IMR-90 (cell line): ENCODE measurements at regions not wholly inside any gene's neighbourhood (a gene's known extent, or its start where the extent isn't known, plus 50 kb on each side); places are given as distances from the start of the nearest gene placed in this dataset.

Experiments
- ATAC-seq: fragments of 200-7000 bp; cut with Tn5 transposase; 2 replicates; pipeline ENCODE4 v1.9.1; 2020; ENCODE audit warnings: low read depth, mild to moderate bottlenecking, moderate library complexity
- BruUV-seq: library from RNA; stranded (reverse); fragments of 400-500 nt; replicated peaks from 2 replicates; lab custom pipeline; 2021; lab: Mats Ljungman, UMichigan
- CTCF ChIA-PET: fragments of 300-600 bp; formaldehyde crosslinking; extraction: SDS; loops from one replicate; lab custom pipeline; 2021; ENCODE audit warnings: antibody characterized with exemption; lab: Yijun Ruan, JAX
- POLR2A ChIA-PET: fragments of 300-600 bp; sonication (Branson Sonifier 250); formaldehyde crosslinking; loops from one replicate; lab custom pipeline; 2022; ENCODE audit warnings: antibody characterized with exemption; ENCODE audit not compliant: unreplicated experiment; lab: Charles Lee
- DNase-seq: peaks from one replicate; pipeline ENCODE4 v3.0.0; 2013
- H2AFZ ChIP-seq: replicated peaks from 2 replicates; pipeline ENCODE3; 2013; ENCODE audit warnings: low read length, mild to moderate bottlenecking; ENCODE audit not compliant: poor library complexity
- H2AK5ac ChIP-seq: 2 replicates; pipeline ENCODE4 v1.6.1; 2013; ENCODE audit warnings: low read depth, low read length, inconsistent platforms
- H2AK9ac ChIP-seq: replicated peaks from 2 replicates; pipeline ENCODE3; 2013; ENCODE audit warnings: mild to moderate bottlenecking, low read depth, low read length, moderate library complexity; ENCODE audit not compliant: poor library complexity
- H2BK120ac ChIP-seq: 2 replicates; pipeline ENCODE4 v1.6.1; 2013; ENCODE audit warnings: low read depth, low read length, inconsistent platforms
- H2BK15ac ChIP-seq: 3 replicates; pipeline ENCODE4 v1.6.1; 2013; ENCODE audit warnings: low read depth, low read length, inconsistent platforms
- H2BK20ac ChIP-seq: 2 replicates; pipeline ENCODE4 v1.6.1; 2013; ENCODE audit warnings: low read depth, mild to moderate bottlenecking, inconsistent platforms, low read length, moderate library complexity
- H2BK5ac ChIP-seq: 2 replicates; pipeline ENCODE4 v1.6.1; 2013; ENCODE audit warnings: mild to moderate bottlenecking, low read depth, low read length, inconsistent platforms; ENCODE audit not compliant: poor library complexity, severe bottlenecking
- H3K14ac ChIP-seq: replicated peaks from 2 replicates; pipeline ENCODE4 v1.6.1; 2013; ENCODE audit warnings: low read depth, low read length, inconsistent platforms
- H3K18ac ChIP-seq: 2 replicates; pipeline ENCODE4 v1.6.1; 2013; ENCODE audit warnings: low read depth, low read length, control low read depth
- H3K23ac ChIP-seq: 2 replicates; pipeline ENCODE4 v1.6.1; 2013; ENCODE audit warnings: low read depth, low read length, inconsistent platforms
- H3K27ac ChIP-seq: 2 replicates; pipeline ENCODE4 v1.5.1; 2013; ENCODE audit warnings: mild to moderate bottlenecking, control low read depth, low read length; ENCODE audit not compliant: insufficient read depth
- H3K27me3 ChIP-seq: 2 replicates; pipeline ENCODE4 v1.6.1; 2013; ENCODE audit warnings: low read length; ENCODE audit not compliant: control insufficient read depth, insufficient read depth
- H3K36me3 ChIP-seq: 2 replicates; pipeline ENCODE4 v1.6.1; 2013; ENCODE audit warnings: low read length, mixed read lengths; ENCODE audit not compliant: control insufficient read depth, insufficient read depth
- H3K4ac ChIP-seq: 2 replicates; pipeline ENCODE4 v1.6.1; 2013; ENCODE audit warnings: low read depth, low read length, inconsistent platforms
- H3K4me1 ChIP-seq: 2 replicates; pipeline ENCODE4 v1.6.1; 2013; ENCODE audit warnings: low read length, mixed read lengths; ENCODE audit not compliant: control insufficient read depth, insufficient read depth
- H3K4me2 ChIP-seq: 2 replicates; pipeline ENCODE4 v1.6.1; 2013; ENCODE audit warnings: low read depth, mild to moderate bottlenecking, control low read depth, low read length, moderate library complexity
- H3K4me3 ChIP-seq: 2 replicates; pipeline ENCODE4 v1.5.1; 2013; ENCODE audit warnings: low read depth, mild to moderate bottlenecking, control low read depth, low read length, moderate library complexity; ENCODE audit not compliant: insufficient read depth
- H3K56ac ChIP-seq: 2 replicates; pipeline ENCODE4 v1.6.1; 2013; ENCODE audit warnings: low read length, inconsistent platforms; ENCODE audit not compliant: insufficient read depth; ENCODE audit errors: extremely low read depth
- H3K79me1 ChIP-seq, 2 experiments: 2 replicates each; pipeline ENCODE4 v1.6.1; 2013; ENCODE audit warnings: low read length in 2 of 2, inconsistent platforms in 1 of 2, low read depth in 1 of 2
- H3K9ac ChIP-seq: 2 replicates; pipeline ENCODE4 v1.6.1; 2013; ENCODE audit warnings: low read depth, low read length, control low read depth
- H3K9me1 ChIP-seq: 2 replicates; pipeline ENCODE4 v1.6.1; 2013; ENCODE audit warnings: low read length, inconsistent platforms; ENCODE audit not compliant: insufficient read depth
- H3K9me3 ChIP-seq: 2 replicates; pipeline ENCODE4 v1.6.1; 2013; ENCODE audit warnings: low read length; ENCODE audit not compliant: control insufficient read depth, insufficient read depth
- H4K20me1 ChIP-seq: 2 replicates; pipeline ENCODE4 v1.6.1; 2013; ENCODE audit warnings: low read length, inconsistent platforms; ENCODE audit not compliant: insufficient read depth
- H4K5ac ChIP-seq: 2 replicates; pipeline ENCODE4 v1.6.1; 2013; ENCODE audit warnings: mild to moderate bottlenecking, low read depth, low read length, control low read depth
- H4K8ac ChIP-seq, 2 experiments: 2 replicates each; pipeline ENCODE4 v1.6.1; 2013; ENCODE audit warnings: low read depth in 2 of 2, low read length in 2 of 2, control low read depth in 1 of 2, inconsistent platforms in 1 of 2
- H4K91ac ChIP-seq: 2 replicates; pipeline ENCODE4 v1.6.1; 2013; ENCODE audit warnings: low read depth, low read length, inconsistent platforms; ENCODE audit not compliant: insufficient read depth
- FOS ChIP-seq: fragments of 150-350 bp; IDR thresholded peaks from 2 replicates; pipeline ENCODE4 v1.6.1; 2016; ENCODE audit warnings: low read depth, low read length
- MAZ ChIP-seq: IDR thresholded peaks from 2 replicates; pipeline ENCODE4 v1.6.1; 2012; ENCODE audit warnings: low read depth, mild to moderate bottlenecking, low read length, improper control_type of control experiment, moderate library complexity, borderline replicate concordance
- RCOR1 ChIP-seq: IDR thresholded peaks from 2 replicates; pipeline ENCODE4 v1.6.1; 2012; ENCODE audit warnings: mild to moderate bottlenecking, low read length, improper control_type of control experiment; ENCODE audit not compliant: insufficient replicate concordance
- RFX5 ChIP-seq: IDR thresholded peaks from 2 replicates; pipeline ENCODE4 v1.8.0; 2012; ENCODE audit warnings: low read depth, mild to moderate bottlenecking, low read length, moderate library complexity
- SMC3 ChIP-seq: fragments of 150-350 bp; IDR thresholded peaks from 2 replicates; pipeline ENCODE4 v1.6.1; 2016; ENCODE audit warnings: low read depth, mild to moderate bottlenecking, antibody characterized with exemption, low read length, moderate library complexity
- USF2 ChIP-seq: fragments of 150-350 bp; IDR thresholded peaks from 2 replicates; pipeline ENCODE4 v1.6.1; 2017; ENCODE audit warnings: mild to moderate bottlenecking, antibody characterized with exemption, low read length, low read depth
- WGBS, 2 experiments: methylation state at CpG; one replicate each; pipeline versions ENCODE4 v1.1.5 to v1.1.7; 2013; ENCODE audit warnings: missing lambda C conversion rate in 2 of 2; ENCODE audit not compliant: insufficient read length in 1 of 2; ENCODE audit errors: extremely low coverage in 2 of 2; 5-methylcytosine and 5-hydroxymethylcytosine counted together
- dilution Hi-C: fragments of 300-500 bp; cut with HindIII; formaldehyde crosslinking; loops from one replicate; pipeline ENCODE4 v1.14.3; 2018; ENCODE audit warnings: low sequenced_read_pairs; ENCODE audit not compliant: unreplicated experiment
- in situ Hi-C: fragments of 300-500 bp; cut with MboI; formaldehyde crosslinking; loops from 3 replicates; pipeline ENCODE4 v1.14.3; 2019; ENCODE audit warnings: low sequenced_read_pairs, inconsistent platforms, mixed read lengths
- intact Hi-C: fragments of 100-400 bp; cut with micrococcal nuclease; formaldehyde crosslinking; loops from 2 replicates; pipeline ENCODE4 v1.10.0; 2022

DNA sequence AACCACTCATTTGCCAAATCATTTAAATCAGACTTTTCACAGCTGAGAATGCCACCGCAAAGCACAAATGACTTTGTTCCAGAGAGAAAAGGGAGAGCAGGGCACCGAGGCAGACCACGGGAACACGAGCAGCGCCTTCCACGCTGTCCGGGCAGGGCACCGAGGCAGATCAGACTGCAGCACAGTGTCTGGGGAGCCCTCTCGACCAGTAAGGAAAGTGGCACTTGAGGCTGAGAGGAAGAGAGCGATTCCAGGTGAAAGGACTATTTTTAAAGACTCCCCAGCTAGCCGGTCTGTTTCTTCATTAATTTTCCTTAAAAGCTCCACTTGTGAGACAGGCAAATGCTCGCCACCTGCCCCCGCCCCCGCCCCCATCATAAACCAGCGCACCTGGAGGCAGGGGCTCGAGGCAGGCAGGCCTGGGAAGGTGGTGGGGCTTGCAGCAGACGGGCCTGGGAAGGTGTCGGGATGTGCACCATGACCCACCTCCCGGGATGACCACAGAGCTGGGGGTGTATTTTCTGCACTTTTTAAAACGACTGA is 80.9 kb upstream of the CTDP1 start:
- POLR2A ChIA-PET: no interaction called here
- TF ChIP-seq MAZ: no peak
- no peak for TF ChIP-seq RFX5
- no peak for TF ChIP-seq USF2
- TF ChIP-seq SMC3: no peak
- no peak for TF ChIP-seq RCOR1
- TF ChIP-seq FOS: no peak
- CTCF ChIA-PET: no interaction called here
- Histone ChIP-seq H3K36me3 (no peaks in the 10 kb centered on the region), H3K4ac (no peak overlapping the region), H3K9me3 (no peaks in the 10 kb centered on the region), H3K18ac (no peak overlapping the region), H2BK15ac (no peak overlapping the region), H2AK5ac (no peak overlapping the region), H3K27ac (no peak overlapping the region), H2AFZ (no peak overlapping the region), H2AK9ac (no peak overlapping the region), H4K8ac (no peak overlapping the region), H2BK20ac (no peak overlapping the region), H2BK5ac (no peak overlapping the region), H3K14ac (no peak overlapping the region), H3K4me1 (0 out of 2 replicates have a peak, but pooled peaks cover 2% of the 10 kb centered on the region), H4K20me1 (no peaks in the 10 kb centered on the region), H3K79me1 (no peaks in the 10 kb centered on the region), H3K9ac (no peak overlapping the region), H2BK120ac (no peak overlapping the region), H3K9me1 (no peaks in the 10 kb centered on the region), H3K4me3 (no peak overlapping the region), H3K56ac (no peak overlapping the region), H3K4me2 (no peak overlapping the region), H3K27me3 (peaks cover 35% of the 10 kb centered on the region), H4K91ac (no peak overlapping the region), H4K5ac (no peak overlapping the region), H3K23ac (no peak overlapping the region)
- no TSS peak for BruUV-seq
- dilution Hi-C loops: no loop called here
- WGBS, 2 experiments: 97% methylated on average over 6 of the region's 20 CpGs; no CpG with 5 or more reads in 1 of the 2 experiments
- in situ Hi-C loops: no loop called here
- no peak for DNase-seq
- intact Hi-C loops: no loop called here
- ATAC-seq: no peak
